ENCODE measurements at regions not wholly inside any gene's neighbourhood (a gene's known extent, or its start where the extent isn't known, plus 50 kb on each side); places are given as distances from the start of the nearest gene placed in this dataset.

DNA sequence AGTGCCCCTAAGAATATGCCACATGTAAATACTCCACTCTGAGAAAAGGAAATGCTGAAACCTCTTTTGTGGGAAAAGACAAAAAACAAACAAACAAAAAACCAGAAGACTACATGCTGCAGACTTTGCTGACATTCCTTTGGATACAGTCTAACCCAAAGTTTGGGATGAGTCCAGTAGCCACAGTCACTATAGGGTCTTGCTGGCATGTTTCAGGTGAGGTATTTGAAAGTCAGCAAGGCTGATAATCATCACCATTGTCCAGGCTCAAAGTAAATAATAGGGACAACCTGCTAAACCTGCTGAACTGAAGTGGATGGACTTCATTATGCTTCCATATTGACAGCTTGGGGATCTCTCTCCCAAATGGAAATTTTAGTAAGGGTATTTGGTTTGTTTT is 1087.0 kb upstream of the LRRTM3 start:
- no peak for TF ChIP-seq POLR2A (IDR thresholded peaks at IDR 0.05; ENCODE audit: low read depth, low read length)
- no peak for TF ChIP-seq POLR2AphosphoS5 (IDR thresholded peaks at IDR 0.05; ENCODE audit: low read depth, low read length)

Data from GM12892 (cell line).